Adrenal gland (tissue), 9 donors: ENCODE measurements at regions not wholly inside any gene's neighbourhood (a gene's known extent, or its start where the extent isn't known, plus 50 kb on each side); places are given as distances from the start of the nearest gene placed in this dataset.

ENCODE experiments used
- DNase-seq, 7 donors: peaks; one replicate each; pipeline ENCODE4 v3.0.0-alpha.2; 2019 to 2020
- H3K27ac ChIP-seq, 5 donors: fragments of 200-600 bp; sonication (generic) in 4 of 5; 1 replicate in 3 of 5; 2 replicates in 2 of 5; pipeline versions ENCODE4 v1.5.1 to v1.8.0; 2016 to 2020; ENCODE audit warnings: mild to moderate bottlenecking in 1 of 5
- H3K27me3 ChIP-seq: fragments of 200-600 bp; 2 replicates; pipeline ENCODE4 v1.8.0; 2021
- H3K36me3 ChIP-seq, 2 donors: fragments of 200-600 bp; replicated peaks in 1 of 2; 1 replicate in 1 of 2; 2 replicates in 1 of 2; pipeline versions ENCODE4 v1.5.1 to v1.8.0; 2018 to 2022
- H3K4me1 ChIP-seq, 2 donors: fragments of 200-600 bp; replicated peaks in 1 of 2; 1 replicate in 1 of 2; 2 replicates in 1 of 2; pipeline versions ENCODE4 v1.5.1 to v1.8.0; 2018 to 2021
- H3K4me3 ChIP-seq, 4 donors: fragments of 200-600 bp; sonication (generic) in 3 of 4; one replicate each; pipeline ENCODE4 v1.5.1; 2016 to 2018
- H3K9me3 ChIP-seq, 3 donors: fragments of 200-600 bp; sonication (generic) in 1 of 3; replicated peaks in 1 of 3; 1 replicate in 2 of 3; 2 replicates in 1 of 3; pipeline versions ENCODE4 v1.5.1 to v1.8.0; 2016 to 2021
- POLR2A ChIP-seq, 2 donors: fragments of 450-650 bp; IDR thresholded peaks; one replicate each; pipeline ENCODE4 v1.6.1; 2017; ENCODE audit warnings: antibody characterized with exemption in 2 of 2, mild to moderate bottlenecking in 2 of 2, moderate library complexity in 1 of 2
- WGBS, 4 donors: extraction: QIAGEN DNeasy Blood & Tissue Kit in 2 of 4; methylation state at CpG; one replicate each; pipeline versions ENCODE4 v1.1.5 to v1.1.7; 2013 to 2017; 5-methylcytosine and 5-hydroxymethylcytosine counted together
- intact Hi-C, 2 donors: fragments of 100-400 bp; cut with DNase I; formaldehyde crosslinking; loops; one replicate each; pipeline versions ENCODE4 v1.14.1 to v1.15.0; 2022 to 2023
- TF ChIP-seq, protein P1 (sequence below), 6 experiments: fragments of 450-650 bp in 4 of 6; fragments of 200-600 bp in 2 of 6; sonication (generic) in 1 of 6; IDR thresholded peaks; 1 replicate in 5 of 6; 2 replicates in 1 of 6; pipeline versions ENCODE4 v1.5.1 to v1.8.0; 2016 to 2021; ENCODE audit warnings: antibody characterized with exemption in 6 of 6, mild to moderate bottlenecking in 2 of 6, moderate library complexity in 1 of 6
- donor health status: healthy with polysubstance abuse.
- donor health status: Bipolar disorder and iron deficiency.
- donor health status: DM: yes; HTN: yes; CAD: no.
- donor health status: DM: no; HTN: no; CAD: no.
- donor health status: DM: no; HTN: no; CAD: no.

DNA sequence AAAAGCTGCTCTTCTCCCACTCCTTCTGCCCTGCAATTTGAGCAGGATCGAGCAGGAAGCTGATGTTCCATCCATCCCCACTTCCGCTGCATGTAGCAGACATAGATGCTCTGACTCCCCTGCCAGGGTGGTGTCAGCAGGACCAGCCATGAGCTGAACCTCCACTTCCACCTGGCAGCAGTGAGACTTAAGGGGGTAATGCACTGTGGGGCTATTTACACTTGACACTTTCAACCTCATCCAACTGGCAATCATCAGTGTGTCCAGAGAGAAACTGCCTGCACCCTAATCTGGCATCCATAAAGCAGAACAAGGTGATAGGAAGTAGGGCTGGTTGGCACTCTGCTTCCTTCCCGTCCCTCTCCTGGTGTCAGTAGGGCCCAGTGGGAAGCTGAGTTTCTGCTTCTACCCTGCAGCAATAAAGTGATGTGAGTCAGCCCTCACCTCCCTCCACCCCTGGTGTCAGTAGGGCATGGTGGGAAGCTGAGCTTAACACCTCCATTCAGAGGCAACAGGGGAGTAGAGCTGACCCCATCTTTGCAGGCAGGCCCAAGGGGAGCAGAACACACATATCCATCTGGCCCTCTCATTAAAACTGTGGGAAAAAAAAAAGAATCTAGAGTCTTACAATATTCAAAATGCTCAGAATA is 272.3 kb downstream of the PTPRU start:
- intact Hi-C loops, result no loop called here
- no peak for DNase-seq
- Histone ChIP-seq H3K9me3 (no peaks in the 10 kb centered on the region), H3K4me3 (no peak overlapping the region), H3K27me3 (no peaks in the 10 kb centered on the region), H3K4me1 (no peaks in the 10 kb centered on the region), H3K27ac (no peak overlapping the region), H3K36me3 (no peaks in the 10 kb centered on the region)
- WGBS, 4 donors, result 55 to 78% (median 64%) methylated on average over 2 to 3 of the region's 3 CpGs
- TF ChIP-seq, protein P1, sequence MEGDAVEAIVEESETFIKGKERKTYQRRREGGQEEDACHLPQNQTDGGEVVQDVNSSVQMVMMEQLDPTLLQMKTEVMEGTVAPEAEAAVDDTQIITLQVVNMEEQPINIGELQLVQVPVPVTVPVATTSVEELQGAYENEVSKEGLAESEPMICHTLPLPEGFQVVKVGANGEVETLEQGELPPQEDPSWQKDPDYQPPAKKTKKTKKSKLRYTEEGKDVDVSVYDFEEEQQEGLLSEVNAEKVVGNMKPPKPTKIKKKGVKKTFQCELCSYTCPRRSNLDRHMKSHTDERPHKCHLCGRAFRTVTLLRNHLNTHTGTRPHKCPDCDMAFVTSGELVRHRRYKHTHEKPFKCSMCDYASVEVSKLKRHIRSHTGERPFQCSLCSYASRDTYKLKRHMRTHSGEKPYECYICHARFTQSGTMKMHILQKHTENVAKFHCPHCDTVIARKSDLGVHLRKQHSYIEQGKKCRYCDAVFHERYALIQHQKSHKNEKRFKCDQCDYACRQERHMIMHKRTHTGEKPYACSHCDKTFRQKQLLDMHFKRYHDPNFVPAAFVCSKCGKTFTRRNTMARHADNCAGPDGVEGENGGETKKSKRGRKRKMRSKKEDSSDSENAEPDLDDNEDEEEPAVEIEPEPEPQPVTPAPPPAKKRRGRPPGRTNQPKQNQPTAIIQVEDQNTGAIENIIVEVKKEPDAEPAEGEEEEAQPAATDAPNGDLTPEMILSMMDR (IDR thresholded peaks at IDR 0.05), result no peak

DNA sequence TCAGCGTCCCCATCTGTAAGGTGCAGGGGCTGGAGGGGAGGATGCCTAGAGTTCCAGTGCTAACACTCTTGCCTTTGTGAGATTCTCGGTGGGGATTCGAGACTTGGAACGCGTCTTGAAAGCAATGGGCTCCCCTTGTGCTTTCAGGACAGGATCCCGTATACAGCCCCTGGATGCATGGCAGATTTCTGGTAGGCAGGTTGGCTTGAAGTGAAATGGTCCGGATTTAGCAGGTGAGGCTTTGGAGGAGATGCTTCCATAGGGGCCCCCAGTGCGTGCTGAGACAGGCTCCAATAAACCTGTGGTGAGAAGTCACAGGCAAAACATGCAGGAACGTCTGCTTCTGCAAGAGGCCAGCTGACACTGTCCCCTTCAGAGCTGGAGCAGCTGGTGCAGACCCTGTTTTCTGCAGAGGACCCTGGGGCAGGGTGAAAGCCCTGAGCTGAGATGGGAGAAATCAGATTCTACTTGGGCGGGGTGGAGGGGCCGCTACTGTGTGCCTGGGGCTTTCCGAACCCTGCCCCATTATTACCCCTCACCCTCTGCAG is 270.4 kb downstream of the PTPRU start:
- H3K9me3 ChIP-seq, result no peaks in the 10 kb centered on the region
- DNase-seq, result no peak
- WGBS, 4 donors, result 78 to 85% (median 82%) methylated on average over 11 to 12 of the region's 12 CpGs

DNA sequence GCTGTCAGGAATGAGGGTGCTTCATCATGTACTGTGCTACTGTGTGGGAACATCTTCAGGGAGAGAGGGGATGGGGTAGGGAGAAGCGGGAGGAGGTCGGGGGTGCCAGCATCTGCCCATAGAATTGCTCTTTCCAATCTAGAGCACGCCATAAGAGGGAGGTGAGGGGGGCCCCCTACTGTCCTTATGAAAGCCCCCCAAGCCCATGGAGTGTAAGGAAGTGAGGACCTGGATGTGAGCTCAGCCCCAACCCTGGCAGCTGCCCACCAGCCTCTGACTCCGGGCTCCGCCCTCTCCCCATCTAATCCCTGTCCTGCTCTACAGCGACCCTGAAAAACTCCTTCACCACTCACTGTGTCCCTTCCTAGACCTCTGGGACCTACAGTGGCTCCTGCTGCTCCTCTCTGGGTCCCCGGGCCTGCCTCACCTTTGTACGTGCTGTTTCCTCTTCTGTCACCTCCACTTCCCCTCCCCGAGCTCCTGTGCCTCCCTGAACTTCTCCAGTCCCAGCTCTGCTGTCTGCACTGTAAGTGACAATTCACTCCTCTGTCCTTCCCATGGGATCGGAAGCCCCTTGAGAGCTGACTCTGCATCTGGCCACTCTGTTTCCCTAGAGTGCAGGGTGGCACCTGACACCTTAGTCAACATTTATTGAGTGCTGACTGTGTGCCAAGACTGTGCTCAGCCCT is 269.4 kb downstream of the PTPRU start:
- 73 to 78% (median 76%) methylated on average over 10 of the region's 10 CpGs for WGBS, 4 donors
- Histone ChIP-seq H3K36me3 (no peaks in the 10 kb centered on the region), H3K9me3 (no peaks in the 10 kb centered on the region), H3K27me3 (no peaks in the 10 kb centered on the region), H3K4me1 (no peaks in the 10 kb centered on the region), H3K4me3 (no peak overlapping the region), H3K27ac (no peak overlapping the region)
- no peak for DNase-seq
- intact Hi-C loops, result no loop called here
- TF ChIP-seq, protein P1 (IDR thresholded peaks at IDR 0.05), result no peak
- no peak for TF ChIP-seq POLR2A (IDR thresholded peaks at IDR 0.05)

More for the DNA sequence above, 270.4 kb downstream of the PTPRU start:
- no peak for TF ChIP-seq POLR2A (IDR thresholded peaks at IDR 0.05)
- TF ChIP-seq, protein P1 (IDR thresholded peaks at IDR 0.05), result no peak
- intact Hi-C loops, result no loop called here
- H3K27me3 ChIP-seq, result no peaks in the 10 kb centered on the region
- no peaks in the 10 kb centered on the region for H3K4me1 ChIP-seq
- no peaks in the 10 kb centered on the region for H3K36me3 ChIP-seq
- H3K27ac ChIP-seq, result no peak overlapping the region
- H3K4me3 ChIP-seq, result no peak overlapping the region

DNA sequence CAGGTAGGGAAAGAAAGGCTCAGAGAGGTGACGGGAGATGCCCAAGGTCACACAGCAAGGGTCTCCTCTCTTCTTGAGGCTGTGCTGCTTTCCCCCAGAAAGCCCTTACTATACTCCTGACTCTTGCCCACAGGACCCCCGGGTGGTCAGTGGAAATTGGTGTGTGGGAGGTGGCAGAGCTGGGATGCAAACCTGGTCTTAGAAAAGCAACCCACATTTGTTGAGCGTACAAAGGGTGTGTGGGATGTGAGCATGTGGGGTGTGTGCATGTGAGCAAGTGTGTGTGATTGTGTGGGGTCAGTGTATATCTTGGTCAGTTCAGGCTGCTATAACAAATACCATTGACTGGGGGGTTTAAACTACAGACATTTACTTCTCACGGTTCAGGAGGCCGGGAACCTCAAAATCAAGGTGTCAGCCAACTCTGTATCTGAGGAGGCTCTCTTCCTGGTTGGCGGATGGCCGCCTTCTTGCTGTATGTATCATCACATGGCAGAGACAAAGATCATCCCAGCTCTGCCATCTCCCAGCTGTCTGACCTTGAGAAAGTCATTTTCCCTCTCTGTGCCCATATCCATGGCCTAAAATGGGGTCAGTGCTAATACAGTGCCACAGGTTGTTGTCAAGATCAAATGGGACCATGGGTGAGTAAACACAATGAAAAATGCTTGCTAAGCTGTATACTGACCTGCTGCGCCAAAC is 268.5 kb downstream of the PTPRU start:
- DNase-seq, result no peak
- H3K4me1 ChIP-seq, result no peaks in the 10 kb centered on the region

More for the DNA sequence above, 268.5 kb downstream of the PTPRU start:
- Histone ChIP-seq H3K4me3 (no peak overlapping the region), H3K27me3 (no peaks in the 10 kb centered on the region), H3K9me3 (no peaks in the 10 kb centered on the region), H3K27ac (no peak overlapping the region), H3K36me3 (no peaks in the 10 kb centered on the region)
- no peak for TF ChIP-seq POLR2A (IDR thresholded peaks at IDR 0.05)
- TF ChIP-seq, protein P1 (IDR thresholded peaks at IDR 0.05), result no peak
- intact Hi-C loops, result no loop called here
- 84 to 89% (median 88%) methylated on average over 8 of the region's 8 CpGs for WGBS, 4 donors
